GM19035 (cell line): ENCODE measurements at regions not wholly inside any gene's neighbourhood (a gene's known extent, or its start where the extent isn't known, plus 50 kb on each side); places are given as distances from the start of the nearest gene placed in this dataset.
"Not testable (repeated sequence)": the region's sequence is repeated elsewhere in the genome, so short reads cannot be mapped to it uniquely, and the experiment has no call there.

ENCODE experiments used
- ATAC-seq: cut with Tn5 transposase; IDR thresholded peaks from one replicate; pipeline ENCODE4 v1.9.1; 2021; ENCODE audit not compliant: unreplicated experiment

DNA sequence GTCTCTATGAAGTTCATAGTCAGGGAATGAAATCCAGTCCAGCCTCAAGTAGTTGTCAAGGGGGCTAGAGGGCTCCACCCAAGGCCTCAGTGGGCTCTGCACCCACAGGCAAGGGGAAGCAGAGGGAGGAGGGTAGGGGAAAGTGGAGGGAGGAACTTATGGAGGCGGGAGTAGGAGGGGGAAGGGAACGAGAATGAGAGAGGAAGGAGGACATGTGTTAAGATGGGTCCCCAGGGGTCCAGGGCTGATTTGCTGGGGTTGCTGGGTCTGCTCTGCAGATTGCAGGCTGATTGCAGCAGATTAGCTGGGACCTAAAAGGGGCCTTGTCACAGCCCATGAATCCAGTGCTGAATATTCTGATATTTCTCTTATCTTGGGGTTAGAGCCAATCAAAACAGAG is 166.9 kb upstream of the IL12B start:
- no peak for ATAC-seq

GRCh38 chr5:159498630-159499029 is 168.3 kb upstream of the IL12B start:
- no peak for ATAC-seq

DNA sequence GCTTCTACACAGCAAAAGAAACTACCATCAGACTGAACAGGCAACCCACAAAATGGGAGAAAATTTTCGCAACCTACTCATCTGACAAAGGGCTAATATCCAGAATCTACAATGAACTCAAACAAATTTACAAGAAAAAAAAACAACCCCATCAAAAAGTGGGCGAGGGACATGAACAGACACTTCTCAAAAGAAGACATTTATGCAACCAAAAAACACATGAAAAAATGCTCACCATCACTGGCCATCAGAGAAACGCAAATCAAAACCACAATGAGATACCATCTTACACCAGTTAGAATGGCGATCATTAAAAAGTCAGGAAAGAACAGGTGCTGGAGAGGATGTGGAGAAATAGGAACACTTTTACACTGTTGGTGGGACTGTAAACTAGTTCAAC is 171.8 kb upstream of the IL12B start:
- not testable (repeated sequence) for ATAC-seq

- ATAC-seq: no peak
These were observed 172.9 kb upstream of the IL12B start for GRCh38 chr5:159503236-159503635.

- ATAC-seq: no peak
These were observed 174.0 kb upstream of the IL12B start for GRCh38 chr5:159504106-159504856.

- no peak for ATAC-seq
These were observed 174.6 kb upstream of the IL12B start for GRCh38 chr5:159504857-159505304.

- ATAC-seq: no peak
These were observed 176.8 kb upstream of the IL12B start for GRCh38 chr5:159507055-159507454.

DNA sequence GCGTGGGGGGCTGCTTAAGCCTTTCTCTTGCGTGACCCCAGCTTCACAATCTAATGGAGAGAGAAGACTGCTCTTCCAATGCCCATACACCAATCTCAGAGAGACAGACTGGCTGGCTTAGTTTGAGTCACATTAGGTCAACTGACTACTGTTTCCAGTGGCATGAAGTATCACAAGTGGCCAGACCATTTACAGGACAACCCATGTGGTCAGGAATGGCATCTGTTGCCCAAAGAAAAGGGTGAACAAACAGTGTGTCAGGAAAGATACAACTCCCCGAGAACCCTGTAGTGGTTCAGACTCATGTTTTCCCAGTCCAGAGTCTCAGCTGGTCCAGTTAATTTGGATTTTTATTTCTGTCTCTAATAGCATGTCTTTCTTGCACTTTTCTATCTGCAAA is 177.4 kb upstream of the IL12B start:
- ATAC-seq: no peak

DNA sequence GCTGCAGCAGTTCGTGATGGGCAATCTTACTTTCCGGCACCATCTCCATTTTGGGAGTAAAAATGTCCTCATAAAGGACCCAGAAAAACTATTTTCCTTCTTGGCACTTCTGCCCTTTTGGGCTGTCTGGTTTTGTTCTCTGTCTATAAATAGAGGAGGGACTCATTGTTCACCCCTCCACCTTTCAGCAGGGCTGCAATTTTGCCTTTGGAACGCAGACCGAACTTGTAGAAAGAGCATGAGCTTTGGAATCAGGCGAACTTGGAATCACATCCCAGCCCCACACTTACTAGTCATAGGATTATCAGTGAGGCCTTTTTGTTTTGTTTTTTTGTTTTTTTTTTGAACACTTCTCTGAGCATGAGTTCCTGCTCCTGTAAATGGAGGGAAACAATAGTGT is 178.1 kb upstream of the IL12B start:
- ATAC-seq: no peak

DNA sequence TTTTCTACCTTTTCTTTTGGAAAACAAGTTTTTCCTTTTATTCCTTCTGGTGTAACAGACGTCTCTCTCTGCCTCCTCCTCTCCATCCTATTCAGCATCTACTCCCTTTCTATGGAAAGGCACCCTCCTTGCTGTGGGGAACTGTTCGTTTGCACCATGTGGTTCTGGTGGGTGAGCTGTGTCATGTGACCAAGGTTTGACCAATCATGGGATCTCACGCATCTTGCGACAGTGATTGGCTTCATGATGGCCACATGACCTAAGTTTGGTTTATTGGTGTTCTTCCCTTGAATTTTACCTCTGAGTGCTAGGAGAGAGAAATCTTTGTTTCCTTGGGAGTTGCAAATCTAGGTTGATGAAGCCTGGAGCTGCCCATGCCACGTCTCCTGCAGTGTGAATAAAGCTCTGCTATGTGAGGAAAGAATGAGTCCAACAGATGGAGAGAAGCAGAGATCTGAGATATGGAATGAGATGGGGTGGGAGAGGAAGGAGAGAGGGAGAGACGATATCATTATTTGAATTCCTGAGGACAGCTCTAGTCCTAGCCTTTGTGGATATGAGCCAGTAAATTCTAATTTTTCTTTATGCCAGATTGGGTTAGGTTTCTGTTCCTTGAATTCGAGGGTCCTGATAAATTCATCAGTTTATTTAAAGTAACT is 178.8 kb upstream of the IL12B start:
- no peak for ATAC-seq

DNA sequence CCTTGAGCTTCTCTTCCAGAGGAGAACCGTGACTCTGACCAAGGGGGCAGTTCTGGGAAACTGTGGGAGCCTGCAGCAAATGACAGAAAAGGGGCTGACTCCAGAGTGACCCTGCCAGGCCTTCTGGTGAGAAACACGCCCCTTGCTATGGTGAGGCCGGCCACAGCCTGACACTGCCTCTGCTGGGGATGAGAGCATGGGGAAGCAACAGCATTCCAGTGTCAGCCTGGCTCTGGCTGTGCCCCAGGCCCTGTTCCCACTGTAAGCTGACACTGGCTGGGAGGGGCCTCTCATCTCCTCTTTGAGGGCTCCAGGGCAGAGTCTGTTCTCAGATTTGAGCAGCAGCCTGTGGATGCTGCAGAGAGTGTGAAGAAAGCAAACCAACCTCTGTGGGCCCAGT is 180.0 kb upstream of the IL12B start:
- ATAC-seq: no peak

- no peak for ATAC-seq
These were observed 181.3 kb upstream of the IL12B start for GRCh38 chr5:159511570-159511969.

DNA sequence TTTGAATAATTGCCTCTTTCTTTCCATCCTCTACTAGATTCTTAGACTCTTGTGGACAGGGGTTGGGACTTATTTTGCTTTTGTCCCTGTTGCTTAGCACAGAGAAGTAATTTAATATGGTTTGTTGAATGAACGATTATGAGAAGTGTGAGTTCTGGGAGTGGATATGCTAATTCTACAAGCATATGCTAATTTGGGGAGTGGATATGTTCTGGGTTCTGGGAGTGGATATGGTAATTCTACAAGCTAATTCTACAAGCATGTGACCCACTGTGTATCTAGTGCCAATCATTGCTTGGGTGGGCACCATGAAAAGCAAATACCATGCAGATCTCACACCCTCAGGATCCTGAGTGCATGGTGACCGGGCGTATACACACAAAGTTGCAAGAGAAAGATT is 181.8 kb upstream of the IL12B start:
- ATAC-seq: no peak

GRCh38 chr5:159514229-159514810 is 184.0 kb upstream of the IL12B start:
- ATAC-seq: no peak

DNA sequence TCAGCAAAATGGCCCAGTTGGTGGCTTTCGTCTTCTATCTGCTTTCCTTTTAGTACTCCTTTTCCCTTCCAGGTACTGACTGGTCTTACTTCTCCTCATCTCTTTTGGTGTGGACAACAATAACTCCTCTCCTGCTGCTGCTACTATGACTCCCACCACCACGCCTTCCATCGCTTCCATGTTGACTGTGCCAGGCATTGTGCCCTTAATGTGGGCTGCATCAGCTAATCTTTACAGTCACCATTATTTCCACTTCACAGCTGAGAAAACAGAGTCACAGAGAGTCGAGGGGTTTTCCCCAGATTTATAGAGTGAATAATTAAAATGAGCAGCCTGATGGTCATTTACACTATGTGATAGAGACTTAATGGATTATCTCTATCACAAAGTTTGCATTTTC is 184.9 kb upstream of the IL12B start:
- no peak for ATAC-seq

GRCh38 chr5:159515909-159516415 is 185.7 kb upstream of the IL12B start:
- ATAC-seq: peak; percentile 98

DNA sequence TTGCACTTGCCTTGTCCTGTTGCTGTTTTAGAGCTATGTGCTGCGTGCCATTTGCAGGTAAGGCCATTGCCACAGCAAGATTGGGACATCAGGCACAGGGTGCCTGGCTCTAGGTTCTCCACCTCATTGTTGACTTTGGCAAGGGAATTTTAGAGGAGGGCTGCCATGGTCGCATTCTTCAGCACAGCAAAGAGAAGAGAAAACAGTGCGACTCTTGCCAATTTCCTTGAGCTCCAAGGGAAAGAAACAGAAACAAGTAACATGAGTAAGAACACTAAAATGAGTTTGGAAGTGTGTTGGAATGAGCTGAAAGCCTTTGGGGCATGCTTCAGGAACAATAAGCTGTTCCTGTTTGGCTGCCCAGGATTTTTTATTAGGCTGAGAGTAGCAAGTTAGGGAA is 188.1 kb upstream of the IL12B start:
- no peak for ATAC-seq

- ATAC-seq: no peak
These were observed 189.1 kb upstream of the IL12B start for GRCh38 chr5:159519365-159519764.

GRCh38 chr5:159522841-159523240 is 192.6 kb upstream of the IL12B start:
- ATAC-seq: no peak

DNA sequence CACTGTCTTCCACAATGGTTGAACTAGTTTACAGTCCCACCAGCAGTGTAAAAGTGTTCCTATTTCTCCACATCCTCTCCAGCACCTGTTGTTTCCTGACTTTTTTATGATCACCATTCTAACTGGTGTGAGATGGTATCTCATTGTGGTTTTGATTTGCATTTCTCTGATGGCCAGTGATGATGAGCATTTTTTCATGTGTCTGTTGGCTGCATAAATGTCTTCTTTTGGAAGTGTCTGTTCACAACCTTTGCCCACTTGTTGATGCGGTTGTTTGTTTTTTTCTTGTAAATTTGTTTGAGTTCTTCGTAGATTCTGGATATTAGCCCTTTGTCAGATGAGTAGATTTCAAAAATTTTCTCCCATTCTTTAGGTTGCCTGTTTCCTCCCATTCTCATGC is 194.0 kb upstream of the IL12B start:
- not testable (repeated sequence) for ATAC-seq

DNA sequence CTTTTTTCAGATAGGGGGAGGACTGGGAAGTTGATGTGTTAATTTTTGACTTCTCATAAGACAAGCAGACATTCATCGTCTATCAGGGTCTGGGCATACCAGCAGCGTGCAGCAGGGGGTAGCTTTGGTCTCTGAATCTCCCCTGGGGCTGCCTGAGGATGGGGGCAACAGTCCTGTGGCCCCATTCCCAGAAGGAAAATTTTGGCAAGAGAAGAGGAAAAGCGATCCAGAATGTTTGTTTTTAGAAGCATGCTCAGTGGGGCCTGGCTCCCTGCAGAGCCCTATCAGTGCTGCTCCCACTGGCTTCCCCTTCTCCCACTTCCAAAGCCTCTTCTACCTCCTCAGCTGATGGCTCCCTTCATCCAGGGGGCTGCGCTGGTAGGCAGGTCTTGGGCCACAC is 194.8 kb upstream of the IL12B start:
- ATAC-seq: no peak
